ENCODE measurements at regions not wholly inside any gene's neighbourhood (a gene's known extent, or its start where the extent isn't known, plus 50 kb on each side); places are given as distances from the start of the nearest gene placed in this dataset.
"Not testable (repeated sequence)": the region's sequence is repeated elsewhere in the genome, so short reads cannot be mapped to it uniquely, and the experiment has no call there.

- DNase-seq, result no peak
Observed at GRCh38 chr2:209194717-209195116, 229.1 kb upstream of the MAP2 start.

- peak; percentile 33 for DNase-seq
Observed at GRCh38 chr2:209208211-209208610, 215.6 kb upstream of the MAP2 start.

GRCh38 chr2:209209943-209210342 lies 213.9 kb upstream of the MAP2 start:
- DNase-seq, result peak; percentile 12

- no peak for DNase-seq
Observed at GRCh38 chr2:209230560-209230959, 193.3 kb upstream of the MAP2 start.

- peak; percentile 75 for DNase-seq
Observed at GRCh38 chr2:209236377-209236776, 187.5 kb upstream of the MAP2 start.

- no peak for DNase-seq
Observed at GRCh38 chr2:209238765-209239584, 184.9 kb upstream of the MAP2 start.

GRCh38 chr2:209239585-209239938 lies 184.3 kb upstream of the MAP2 start:
- no peak for DNase-seq

- DNase-seq, result no peak
Observed at GRCh38 chr2:209240204-209240603, 183.6 kb upstream of the MAP2 start.

GRCh38 chr2:209253544-209253943 lies 170.3 kb upstream of the MAP2 start:
- no peak for DNase-seq

- DNase-seq, result no peak
Observed at GRCh38 chr2:209259767-209260166, 164.1 kb upstream of the MAP2 start.

GRCh38 chr2:209260281-209260680 lies 163.6 kb upstream of the MAP2 start:
- no peak for DNase-seq

GRCh38 chr2:209261366-209262053 lies 162.3 kb upstream of the MAP2 start:
- DNase-seq, result peak; percentile 34

- no peak for DNase-seq
Observed at GRCh38 chr2:209269024-209269423, 154.8 kb upstream of the MAP2 start.

GRCh38 chr2:209276000-209276399 lies 147.8 kb upstream of the MAP2 start:
- no peak for DNase-seq

GRCh38 chr2:209277444-209277843 lies 146.4 kb upstream of the MAP2 start:
- DNase-seq, result peak; percentile 26

GRCh38 chr2:209298601-209299000 lies 125.2 kb upstream of the MAP2 start:
- no peak for DNase-seq

GRCh38 chr2:209299478-209299877 lies 124.4 kb upstream of the MAP2 start:
- DNase-seq, result not testable (repeated sequence)

GRCh38 chr2:209300766-209301165 lies 123.1 kb upstream of the MAP2 start:
- not testable (repeated sequence) for DNase-seq

GRCh38 chr2:209305026-209305425 lies 118.8 kb upstream of the MAP2 start:
- no peak for DNase-seq

- no peak for DNase-seq
Observed at GRCh38 chr2:209305746-209306196, 118.1 kb upstream of the MAP2 start.

- peak; percentile 51 for DNase-seq
Observed at GRCh38 chr2:209307161-209308001, 116.5 kb upstream of the MAP2 start.

- DNase-seq, result no peak
Observed at GRCh38 chr2:209308415-209308814, 115.4 kb upstream of the MAP2 start.

- no peak for DNase-seq
Observed at GRCh38 chr2:209311948-209312347, 111.9 kb upstream of the MAP2 start.
